Iris pigment epithelial cell (primary cell): ENCODE measurements at regions not wholly inside any gene's neighbourhood (a gene's known extent, or its start where the extent isn't known, plus 50 kb on each side); places are given as distances from the start of the nearest gene placed in this dataset.
A peak's percentile ranks its signal among the peaks of the same experiment; 100 is the strongest.

Experiments used
- DNase-seq: peaks from one replicate; pipeline ENCODE4 v3.0.0-alpha.2; 2011; ENCODE audit warnings: low read depth

GRCh38 chr1:30419831-30420230 is 303.6 kb downstream of the MATN1 start:
- DNase-seq, result no peak

- DNase-seq, result no peak
Measured at GRCh38 chr1:30418939-30419720, 304.3 kb downstream of the MATN1 start.

GRCh38 chr1:30418061-30418938 is 305.1 kb downstream of the MATN1 start:
- no peak for DNase-seq

- no peak for DNase-seq
Measured at GRCh38 chr1:30417701-30418046, 305.7 kb downstream of the MATN1 start.

GRCh38 chr1:30417001-30417700 is 306.2 kb downstream of the MATN1 start:
- no peak for DNase-seq

GRCh38 chr1:30416221-30416820 is 307.1 kb downstream of the MATN1 start:
- no peak for DNase-seq

- no peak for DNase-seq
Measured at GRCh38 chr1:30415171-30415940, 308.0 kb downstream of the MATN1 start.

- no peak for DNase-seq
Measured at GRCh38 chr1:30414851-30415165, 308.6 kb downstream of the MATN1 start.

GRCh38 chr1:30414086-30414850 is 309.1 kb downstream of the MATN1 start:
- DNase-seq, result no peak

GRCh38 chr1:30413606-30414005 is 309.8 kb downstream of the MATN1 start:
- DNase-seq, result no peak

GRCh38 chr1:30413111-30413440 is 310.3 kb downstream of the MATN1 start:
- no peak for DNase-seq

GRCh38 chr1:30412241-30413110 is 310.9 kb downstream of the MATN1 start:
- DNase-seq, result no peak

GRCh38 chr1:30411206-30411605 is 312.2 kb downstream of the MATN1 start:
- no peak for DNase-seq

GRCh38 chr1:30410153-30410851 is 313.1 kb downstream of the MATN1 start:
- no peak for DNase-seq

GRCh38 chr1:30409476-30410152 is 313.8 kb downstream of the MATN1 start:
- DNase-seq, result no peak

GRCh38 chr1:30407865-30408580 is 315.4 kb downstream of the MATN1 start:
- DNase-seq, result peak; percentile 9

- no peak for DNase-seq
Measured at GRCh38 chr1:30406996-30407864, 316.2 kb downstream of the MATN1 start.
